ENCODE measurements at regions not wholly inside any gene's neighbourhood (a gene's known extent, or its start where the extent isn't known, plus 50 kb on each side); places are given as distances from the start of the nearest gene placed in this dataset.

- TF ChIP-seq POLR2A (IDR thresholded peaks at IDR 0.05) (no peak), CTCF (IDR thresholded peaks at IDR 0.05) (no peak)
Measured at GRCh38 chr5:152086668-152087067, 162.0 kb upstream of the GLRA1 start.
